Cardiac fibroblast (primary cell): ENCODE measurements at regions not wholly inside any gene's neighbourhood (a gene's known extent, or its start where the extent isn't known, plus 50 kb on each side); places are given as distances from the start of the nearest gene placed in this dataset.
A peak's percentile ranks its signal among the peaks of the same experiment; 100 is the strongest.
"Not testable (repeated sequence)": the region's sequence is repeated elsewhere in the genome, so short reads cannot be mapped to it uniquely, and the experiment has no call there.

Source experiments
- DNase-seq, 2 donors: peaks; one replicate each; pipeline versions ENCODE4 v3.0.0 to v3.0.0-alpha.2; 2010; ENCODE audit warnings: low read depth in 2 of 2
- H3K4me3 ChIP-seq, 2 donors: replicated peaks in 1 of 2; 1 replicate in 1 of 2; 2 replicates in 1 of 2; pipeline ENCODE4 v1.5.1; 2011; ENCODE audit warnings: low read depth in 2 of 2, low read length in 2 of 2, mild to moderate bottlenecking in 2 of 2, moderate library complexity in 1 of 2
- CTCF ChIP-seq: IDR thresholded peaks from one replicate; pipeline ENCODE4 v1.5.1; 2011; ENCODE audit warnings: low read depth, mild to moderate bottlenecking, low read length, inconsistent platforms

- H3K4me3 ChIP-seq = peak overlapping the region; percentile 52 to 62
- not testable (repeated sequence) for DNase-seq
These were observed 118.9 kb upstream of the KCNJ18 start for GRCh38 chr17:21573271-21573960.

- peak overlapping the region; percentile 52 to 62 for H3K4me3 ChIP-seq
- DNase-seq = peak; percentile 83 to 88
- TF ChIP-seq CTCF = no peak
These were observed 118.2 kb upstream of the KCNJ18 start for GRCh38 chr17:21573961-21574610.

DNA sequence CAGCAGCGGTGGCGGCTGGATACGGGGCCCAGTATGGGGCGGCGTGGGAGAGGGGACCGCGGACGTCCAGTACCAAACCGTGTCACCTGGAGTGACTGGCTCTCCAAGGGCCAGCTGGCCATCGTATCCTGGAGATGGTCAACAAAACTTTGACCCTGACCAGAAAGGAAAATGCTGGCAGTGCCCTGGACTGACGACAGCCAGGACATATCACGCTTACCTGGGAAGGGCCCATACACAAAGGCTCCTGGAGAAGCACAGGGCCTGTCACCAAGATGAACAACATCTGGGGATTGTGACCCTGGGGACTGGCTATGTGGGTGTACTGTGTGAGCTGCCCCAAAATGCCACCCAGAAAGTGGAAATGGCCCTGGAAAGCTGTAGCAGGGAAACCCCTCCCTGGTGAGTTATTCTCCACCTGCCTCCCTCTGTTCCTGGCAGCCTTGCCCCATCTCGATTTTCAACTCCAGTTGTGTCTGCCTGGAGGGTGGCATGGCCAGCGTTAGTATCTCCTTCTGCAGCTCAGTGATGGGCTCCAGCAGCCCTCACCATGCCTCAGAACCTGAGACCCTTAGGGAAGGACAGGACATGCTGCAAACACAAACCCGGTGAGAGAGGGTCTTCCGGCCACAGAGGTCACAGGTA lies 117.6 kb upstream of the KCNJ18 start:
- peak in 1 of 2 donors; percentile 10 for DNase-seq
- peak overlapping the region in 1 of 2 donors; percentile 26 for H3K4me3 ChIP-seq

- not testable (repeated sequence) for DNase-seq
These were observed 113.5 kb upstream of the KCNJ18 start for GRCh38 chr17:21578783-21579182.

DNA sequence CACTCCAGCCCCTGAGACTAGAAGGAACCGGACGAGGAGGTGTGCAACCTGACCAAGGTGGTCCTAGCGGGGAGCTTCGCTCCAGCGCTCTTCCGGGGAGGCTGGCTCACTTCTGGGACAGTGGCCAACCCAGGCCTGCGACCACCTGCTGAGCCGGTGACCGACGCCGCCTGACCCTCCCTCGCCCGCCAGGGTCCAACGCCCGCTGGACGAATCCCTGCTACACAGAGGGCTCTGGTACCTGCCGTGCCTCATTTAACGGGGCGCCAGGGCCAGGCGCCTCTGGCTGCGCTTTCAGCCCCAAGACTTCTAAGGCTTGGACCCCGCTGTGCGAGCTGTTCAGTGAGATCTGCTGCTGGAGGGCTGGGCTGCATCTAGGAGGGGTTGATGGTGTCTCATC lies 99.5 kb upstream of the KCNJ18 start:
- TF ChIP-seq CTCF = no peak
- no peak for DNase-seq

More at GRCh38 chr17:21578783-21579182, 113.5 kb upstream of the KCNJ18 start:
- not testable (repeated sequence) for H3K4me3 ChIP-seq

GRCh38 chr17:21593452-21594105 lies 98.7 kb upstream of the KCNJ18 start:
- not testable (repeated sequence) for DNase-seq, H3K4me3 ChIP-seq

More for the DNA sequence above, 99.5 kb upstream of the KCNJ18 start:
- no peak overlapping the region for H3K4me3 ChIP-seq

DNA sequence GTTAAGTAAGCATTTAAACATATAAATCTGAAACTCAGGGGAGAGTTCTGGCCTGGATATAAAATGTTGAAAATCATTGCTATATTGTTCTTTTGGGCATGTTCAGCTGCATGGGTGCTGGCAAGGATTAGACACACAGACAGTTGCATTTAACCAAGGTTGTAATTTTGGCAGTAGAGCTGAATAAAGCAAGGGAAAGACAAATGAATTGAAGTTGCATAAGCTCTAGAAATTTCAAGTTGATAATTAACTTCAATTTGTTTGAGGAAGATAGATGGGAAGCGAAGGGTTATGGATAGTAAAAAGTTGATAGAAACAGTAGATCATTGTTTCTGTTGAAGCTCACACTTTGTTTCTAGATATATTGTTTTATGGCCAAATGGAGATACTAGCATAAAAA lies 97.2 kb upstream of the KCNJ18 start:
- no peak for DNase-seq
- H3K4me3 ChIP-seq = no peak overlapping the region
- TF ChIP-seq CTCF = no peak

GRCh38 chr17:21602176-21602575 lies 90.1 kb upstream of the KCNJ18 start:
- TF ChIP-seq CTCF = no peak
- no peak for DNase-seq
- H3K4me3 ChIP-seq = no peak overlapping the region

DNA sequence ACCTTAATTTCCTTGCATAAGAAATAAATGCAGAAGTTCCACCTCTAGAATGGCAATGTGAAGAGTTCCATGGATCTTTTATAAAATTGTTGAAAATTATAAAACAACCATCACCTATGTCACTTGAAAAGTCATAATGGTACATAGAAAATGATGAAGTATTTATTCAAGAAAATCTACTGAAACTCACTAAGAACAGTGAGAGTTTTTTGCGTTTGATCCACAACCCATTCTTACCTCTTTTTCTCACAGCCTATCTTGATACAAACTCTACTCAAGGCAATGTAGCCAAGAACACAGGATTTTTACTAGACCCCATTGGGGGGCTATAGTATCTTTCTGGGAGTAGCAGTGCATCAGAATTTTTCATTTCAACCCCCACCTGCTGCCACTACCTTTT lies 89.0 kb upstream of the KCNJ18 start:
- DNase-seq, H3K4me3 ChIP-seq: not testable (repeated sequence)

DNA sequence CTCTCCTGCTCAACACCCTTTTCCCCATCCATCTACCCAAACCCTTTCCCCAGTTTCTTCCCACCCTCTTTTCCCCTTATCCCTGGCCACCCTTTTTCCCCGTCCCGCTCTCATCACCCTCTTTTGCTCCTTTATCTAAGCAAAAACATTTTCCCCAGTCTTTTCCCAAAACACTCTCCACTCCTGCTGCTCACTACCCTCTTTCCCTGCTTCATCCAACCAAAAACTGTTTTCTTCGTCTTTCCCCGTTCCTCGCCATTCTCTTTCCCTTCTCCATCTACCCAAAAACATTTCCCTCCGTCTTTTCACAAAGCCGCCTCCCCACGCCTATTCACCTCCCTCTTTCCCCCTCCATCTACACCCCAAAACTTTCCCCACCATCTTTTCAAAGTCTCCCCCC lies 80.9 kb upstream of the KCNJ18 start:
- DNase-seq = not testable (repeated sequence)

DNA sequence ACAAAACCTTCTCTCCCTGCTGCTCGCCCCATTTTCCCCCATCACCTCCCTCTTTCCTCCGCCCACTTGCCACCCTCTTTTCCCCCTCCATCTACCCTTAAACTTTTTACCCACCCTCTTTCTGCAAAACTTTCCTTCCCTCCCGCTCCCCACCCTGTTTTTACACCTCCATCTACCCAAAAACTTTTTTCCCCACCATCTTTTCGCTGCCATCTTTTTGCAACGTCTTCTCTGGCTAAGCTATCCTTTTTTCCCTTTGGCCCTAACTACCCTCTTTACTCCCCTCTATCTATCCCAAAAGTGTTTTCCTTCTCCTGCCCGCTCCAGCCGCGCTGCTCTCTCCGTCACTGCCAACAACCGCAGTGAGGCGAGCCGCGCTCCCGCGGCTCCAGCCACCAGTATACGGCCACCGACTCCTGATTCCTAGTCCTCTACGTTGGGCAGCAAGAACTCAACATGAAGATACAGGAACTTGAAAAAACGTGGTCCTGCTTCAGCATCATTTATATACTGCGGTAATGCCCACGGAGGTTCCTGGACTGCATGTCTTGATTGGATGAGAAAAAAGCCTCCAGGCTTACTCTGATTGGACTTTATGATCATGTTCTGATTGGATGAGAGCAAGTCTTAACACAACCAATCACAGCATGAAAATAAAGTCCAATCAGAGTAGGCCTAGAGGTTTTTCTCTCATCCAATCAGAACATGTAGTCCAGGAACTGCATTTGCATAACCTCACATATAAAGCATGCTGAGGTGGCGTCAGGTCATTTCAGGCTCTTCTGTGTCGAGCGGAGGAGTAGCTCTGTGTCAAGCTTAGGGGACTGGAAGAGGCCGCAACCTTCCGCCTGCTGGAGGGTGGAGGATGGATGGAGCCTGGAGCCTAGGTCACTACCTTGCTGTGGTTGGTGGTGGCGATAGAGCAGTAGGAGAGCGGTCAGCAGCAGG lies 79.9 kb upstream of the KCNJ18 start:
- not testable (repeated sequence) for H3K4me3 ChIP-seq, DNase-seq

More for the DNA sequence above, 80.9 kb upstream of the KCNJ18 start:
- H3K4me3 ChIP-seq = not testable (repeated sequence)
